ENCODE measurements at regions not wholly inside any gene's neighbourhood (a gene's known extent, or its start where the extent isn't known, plus 50 kb on each side); places are given as distances from the start of the nearest gene placed in this dataset.
A peak's percentile ranks its signal among the peaks of the same experiment; 100 is the strongest.
"Not testable (repeated sequence)": the region's sequence is repeated elsewhere in the genome, so short reads cannot be mapped to it uniquely, and the experiment has no call there.

- POLR2A ChIA-PET; H3K36me3 Mint-ChIP-seq (ENCODE audit: low read depth); H3K27ac Mint-ChIP-seq; ATAC-seq; H3K4me3 Mint-ChIP-seq; intact Hi-C loops (cut with DNase I, micrococcal nuclease); H3K27me3 Mint-ChIP-seq; H3K9me3 Mint-ChIP-seq (ENCODE audit: low read depth); CTCF ChIA-PET; H3K4me1 Mint-ChIP-seq: not testable (repeated sequence)
- DNase-seq, result peak; percentile 5
These were observed 53.1 kb upstream of the TMEM252 start for GRCh38 chr9:68593760-68594159.

- no peak overlapping the region for H3K27ac Mint-ChIP-seq
These were observed 55.2 kb upstream of the TMEM252 start for GRCh38 chr9:68595868-68596267.

GRCh38 chr9:68597362-68597997, 56.8 kb upstream of the TMEM252 start:
- Mint-ChIP-seq H3K4me1 (no peaks in the 10 kb centered on the region), H3K27ac (no peak overlapping the region), H3K27me3 (peaks cover 20% of the 10 kb centered on the region), H3K4me3 (no peak overlapping the region), H3K36me3 (ENCODE audit: low read depth) (no peaks in the 10 kb centered on the region), H3K9me3 (ENCODE audit: low read depth) (no peaks in the 10 kb centered on the region)
- ChIA-PET CTCF (no interaction called here), POLR2A (no interaction called here)
- no peak for DNase-seq
- no peak for ATAC-seq
- intact Hi-C loops (cut with DNase I, micrococcal nuclease), result no loop called here

More at GRCh38 chr9:68595868-68596267, 55.2 kb upstream of the TMEM252 start:
- Mint-ChIP-seq H3K9me3 (ENCODE audit: low read depth) (peaks cover under 1% of the 10 kb centered on the region), H3K4me3 (no peak overlapping the region), H3K27me3 (peaks cover 21% of the 10 kb centered on the region), H3K4me1 (no peaks in the 10 kb centered on the region), H3K36me3 (ENCODE audit: low read depth) (no peaks in the 10 kb centered on the region)
- no peak for DNase-seq
- no peak for ATAC-seq
- ChIA-PET POLR2A (no interaction called here), CTCF (interaction anchor here (1.0 to 1.3 kb wide), 2 partner anchors 12 to 19 kb away, joined by 3 read pairs; no protein-coding TSS in a partner anchor)
- intact Hi-C loops (cut with DNase I, micrococcal nuclease), result no loop called here

GRCh38 chr9:68599826-68600225, 59.1 kb upstream of the TMEM252 start:
- POLR2A ChIA-PET, result interaction anchor here (0.6 kb wide), 1 partner anchor 174 kb away, joined by 3 read pairs; no protein-coding TSS in a partner anchor
- Mint-ChIP-seq H3K27me3 (peaks cover 30% of the 10 kb centered on the region), H3K27ac (no peak overlapping the region), H3K4me1 (no peaks in the 10 kb centered on the region), H3K9me3 (ENCODE audit: low read depth) (no peaks in the 10 kb centered on the region), H3K36me3 (ENCODE audit: low read depth) (no peaks in the 10 kb centered on the region), H3K4me3 (no peak overlapping the region)
- ATAC-seq (no peak), DNase-seq (no peak)
- intact Hi-C loops (cut with DNase I, micrococcal nuclease), result no loop called here
- CTCF ChIA-PET, result interaction anchor here (0.5 kb wide), 1 partner anchor 139 kb away, joined by 3 read pairs; no protein-coding TSS in a partner anchor

- intact Hi-C loops (cut with DNase I, micrococcal nuclease), result no loop called here
- CTCF ChIA-PET, result no interaction called here
- no peak for ATAC-seq
- POLR2A ChIA-PET, result no interaction called here
- Mint-ChIP-seq H3K9me3 (ENCODE audit: low read depth) (no peaks in the 10 kb centered on the region), H3K4me3 (no peak overlapping the region), H3K4me1 (no peaks in the 10 kb centered on the region), H3K27ac (no peak overlapping the region), H3K27me3 (peaks cover 30% of the 10 kb centered on the region), H3K36me3 (ENCODE audit: low read depth) (no peaks in the 10 kb centered on the region)
- no peak for DNase-seq
These were observed 60.4 kb upstream of the TMEM252 start for GRCh38 chr9:68601081-68601480.

GRCh38 chr9:68603371-68603770, 62.7 kb upstream of the TMEM252 start:
- Mint-ChIP-seq H3K27ac (no peak overlapping the region), H3K36me3 (ENCODE audit: low read depth) (no peaks in the 10 kb centered on the region), H3K4me1 (no peaks in the 10 kb centered on the region), H3K27me3 (peaks cover 27% of the 10 kb centered on the region), H3K9me3 (ENCODE audit: low read depth) (no peaks in the 10 kb centered on the region), H3K4me3 (no peak overlapping the region)
- ATAC-seq (no peak), DNase-seq (no peak)
- CTCF ChIA-PET, result no interaction called here
- POLR2A ChIA-PET, result no interaction called here
- intact Hi-C loops (cut with DNase I, micrococcal nuclease), result no loop called here

GRCh38 chr9:68608763-68609162, 68.1 kb upstream of the TMEM252 start:
- DNase-seq, result no peak
- Mint-ChIP-seq H3K36me3 (ENCODE audit: low read depth) (no peaks in the 10 kb centered on the region), H3K4me1 (no peaks in the 10 kb centered on the region), H3K4me3 (no peak overlapping the region), H3K27ac (no peak overlapping the region), H3K27me3 (peaks cover 10% of the 10 kb centered on the region), H3K9me3 (ENCODE audit: low read depth) (no peaks in the 10 kb centered on the region)
- intact Hi-C loops (cut with DNase I, micrococcal nuclease), result no loop called here
- ChIA-PET CTCF (no interaction called here), POLR2A (no interaction called here)
- no peak for ATAC-seq

- H3K4me3 Mint-ChIP-seq, result no peak overlapping the region
- peaks cover 6% of the 10 kb centered on the region for H3K27me3 Mint-ChIP-seq
- H3K4me1 Mint-ChIP-seq, result no peaks in the 10 kb centered on the region
- ATAC-seq (no peak), DNase-seq (no peak)
- H3K36me3 Mint-ChIP-seq (ENCODE audit: low read depth), result no peaks in the 10 kb centered on the region
- no peak overlapping the region for H3K27ac Mint-ChIP-seq
- intact Hi-C loops (cut with DNase I, micrococcal nuclease), result no loop called here
- POLR2A ChIA-PET, result no interaction called here
- H3K9me3 Mint-ChIP-seq (ENCODE audit: low read depth), result no peaks in the 10 kb centered on the region
- CTCF ChIA-PET, result interaction anchor here (0.6 kb wide), 1 partner anchor 320 kb away, joined by 3 read pairs; no protein-coding TSS in a partner anchor
These were observed 69.3 kb upstream of the TMEM252 start for GRCh38 chr9:68609901-68610415.

GRCh38 chr9:68614121-68614520, 73.4 kb upstream of the TMEM252 start:
- no peak for ATAC-seq

GRCh38 chr9:68617011-68617410, 76.3 kb upstream of the TMEM252 start:
- H3K4me1 Mint-ChIP-seq; CTCF ChIA-PET; H3K9me3 Mint-ChIP-seq (ENCODE audit: low read depth); ATAC-seq; DNase-seq; H3K36me3 Mint-ChIP-seq (ENCODE audit: low read depth); intact Hi-C loops (cut with DNase I, micrococcal nuclease); POLR2A ChIA-PET; H3K27me3 Mint-ChIP-seq; H3K4me3 Mint-ChIP-seq; H3K27ac Mint-ChIP-seq: not testable (repeated sequence)

More at GRCh38 chr9:68614121-68614520, 73.4 kb upstream of the TMEM252 start:
- intact Hi-C loops (cut with DNase I, micrococcal nuclease), result no loop called here
- no peaks in the 10 kb centered on the region for H3K4me1 Mint-ChIP-seq
- H3K27me3 Mint-ChIP-seq, result peaks cover 1% of the 10 kb centered on the region
- H3K36me3 Mint-ChIP-seq (ENCODE audit: low read depth), result no peaks in the 10 kb centered on the region
- no peak overlapping the region for H3K27ac Mint-ChIP-seq
- no peak for DNase-seq
- ChIA-PET POLR2A (no interaction called here), CTCF (no interaction called here)
- H3K4me3 Mint-ChIP-seq, result no peak overlapping the region
- H3K9me3 Mint-ChIP-seq (ENCODE audit: low read depth), result no peaks in the 10 kb centered on the region

GRCh38 chr9:68619072-68619471, 78.4 kb upstream of the TMEM252 start:
- no peaks in the 10 kb centered on the region for H3K4me1 Mint-ChIP-seq
- no peaks in the 10 kb centered on the region for H3K9me3 Mint-ChIP-seq (ENCODE audit: low read depth)
- ATAC-seq (no peak), DNase-seq (no peak)
- no peak overlapping the region for H3K27ac Mint-ChIP-seq
- peaks cover 9% of the 10 kb centered on the region for H3K27me3 Mint-ChIP-seq
- intact Hi-C loops (cut with DNase I, micrococcal nuclease), result no loop called here
- no peaks in the 10 kb centered on the region for H3K36me3 Mint-ChIP-seq (ENCODE audit: low read depth)
- POLR2A ChIA-PET, result no interaction called here
- no peak overlapping the region for H3K4me3 Mint-ChIP-seq
- CTCF ChIA-PET, result no interaction called here

GRCh38 chr9:68619636-68620035, 79.0 kb upstream of the TMEM252 start:
- ChIA-PET CTCF (no interaction called here), POLR2A (no interaction called here)
- Mint-ChIP-seq H3K9me3 (ENCODE audit: low read depth) (no peaks in the 10 kb centered on the region), H3K27me3 (peaks cover 9% of the 10 kb centered on the region), H3K4me3 (no peak overlapping the region), H3K4me1 (no peaks in the 10 kb centered on the region), H3K27ac (no peak overlapping the region), H3K36me3 (ENCODE audit: low read depth) (no peaks in the 10 kb centered on the region)
- no peak for ATAC-seq
- no peak for DNase-seq
- intact Hi-C loops (cut with DNase I, micrococcal nuclease), result loop anchor here in 1 of 2 experiments (1.0 kb wide), 1 partner anchor 136 kb away; no protein-coding TSS in a partner anchor
